Upper lobe of right lung (tissue), 1 donor: ENCODE measurements at regions not wholly inside any gene's neighbourhood (a gene's known extent, or its start where the extent isn't known, plus 50 kb on each side); places are given as distances from the start of the nearest gene placed in this dataset.
A peak's percentile ranks its signal among the peaks of the same experiment; 100 is the strongest.

ENCODE experiments used
- ATAC-seq: fragments of 200-7000 bp; cut with Tn5 transposase; one replicate; pipeline ENCODE4 v1.9.1; 2020; ENCODE audit warnings: mild to moderate bottlenecking, moderate library complexity
- DNase-seq: peaks from one replicate; pipeline ENCODE4 v3.0.0-alpha.2; 2020
- H3K27ac ChIP-seq: fragments of 200-600 bp; one replicate; pipeline ENCODE4 v1.8.0; 2022
- H3K27me3 ChIP-seq: fragments of 200-600 bp; one replicate; pipeline ENCODE4 v1.8.0; 2022; ENCODE audit warnings: mild to moderate bottlenecking
- H3K36me3 ChIP-seq: fragments of 200-600 bp; one replicate; pipeline ENCODE4 v1.8.0; 2022
- H3K4me1 ChIP-seq: fragments of 200-600 bp; one replicate; pipeline ENCODE4 v1.8.0; 2022
- H3K4me3 ChIP-seq: fragments of 200-600 bp; one replicate; pipeline ENCODE4 v1.8.0; 2022; ENCODE audit warnings: mild to moderate bottlenecking
- H3K9me3 ChIP-seq: fragments of 200-600 bp; one replicate; pipeline ENCODE4 v1.8.0; 2022
- CTCF ChIP-seq: fragments of 200-600 bp; IDR thresholded peaks from one replicate; pipeline ENCODE4 v1.8.0; 2022; ENCODE audit warnings: antibody characterized with exemption
- intact Hi-C: fragments of 100-400 bp; cut with DNase I; formaldehyde crosslinking; loops from one replicate; pipeline ENCODE4 v1.11.0; 2022
- donor health status: DM: no; HTN: yes; CAD: no; lungs with severe emphysema.

DNA sequence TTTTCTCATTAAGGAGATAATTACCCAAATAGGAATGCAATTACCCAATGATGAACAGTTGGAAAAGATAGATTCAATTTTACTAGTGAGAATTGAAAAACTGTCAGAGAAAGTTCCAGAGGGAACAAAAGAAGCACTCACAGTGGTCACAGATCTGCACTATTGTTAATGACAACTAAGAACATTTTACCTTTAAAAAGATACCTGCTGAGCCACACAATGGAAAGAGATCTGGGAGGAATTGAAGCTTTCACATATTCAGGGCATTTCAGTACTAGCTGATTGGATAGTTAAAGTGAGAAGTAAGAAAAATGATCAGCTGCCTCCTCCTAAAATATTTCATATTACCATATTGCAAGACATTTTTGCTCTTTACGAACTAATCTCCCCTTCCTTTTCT is 1822.2 kb downstream of the STIM2 start:
- H3K27me3 ChIP-seq = no peaks in the 10 kb centered on the region
- DNase-seq = no peak
- intact Hi-C loops = no loop called here
- no peaks in the 10 kb centered on the region for H3K9me3 ChIP-seq
- no peaks in the 10 kb centered on the region for H3K4me1 ChIP-seq
- no peaks in the 10 kb centered on the region for H3K36me3 ChIP-seq
- ATAC-seq = no peak
- H3K4me3 ChIP-seq = no peak overlapping the region
- no peak overlapping the region for H3K27ac ChIP-seq
- TF ChIP-seq CTCF = no peak

DNA sequence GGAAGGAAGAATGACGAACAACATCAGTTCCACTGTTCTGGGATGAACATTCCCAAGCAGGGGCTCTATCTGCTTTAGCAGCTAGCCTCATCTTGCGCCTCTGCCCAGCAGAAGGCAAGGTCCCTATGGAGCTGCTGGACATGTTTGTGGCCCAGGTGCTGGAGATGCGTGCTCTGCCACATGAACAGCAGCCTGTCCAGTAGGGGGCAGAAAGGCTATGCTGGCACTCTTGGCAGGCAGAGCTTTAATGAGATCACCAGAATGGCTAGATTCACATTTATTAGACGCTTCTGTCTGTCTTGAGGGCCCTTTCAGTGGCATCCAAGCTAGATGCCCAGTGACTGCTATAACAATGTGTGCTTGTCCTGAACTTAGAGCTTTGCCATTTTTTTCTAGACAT is 1826.0 kb downstream of the STIM2 start:
- intact Hi-C loops = no loop called here
- no peak for DNase-seq

DNA sequence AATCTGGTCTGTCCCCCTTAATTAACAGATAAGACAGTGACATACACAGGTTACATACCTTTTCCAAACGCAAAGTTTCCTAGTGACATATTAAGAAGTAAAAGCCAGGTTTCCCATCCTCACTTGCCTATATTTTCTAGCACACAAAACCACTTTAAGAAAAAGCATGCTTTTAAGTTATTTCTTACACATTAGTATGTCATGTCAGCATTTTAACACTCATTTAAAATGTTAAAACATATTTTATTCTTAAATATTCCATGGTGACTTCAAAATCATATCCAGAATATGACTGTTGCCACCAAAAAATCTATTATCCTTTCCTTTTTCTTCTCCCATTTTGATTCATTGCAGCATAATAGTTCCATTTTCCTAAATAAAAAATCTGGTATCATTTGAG is 1830.2 kb downstream of the STIM2 start:
- no peaks in the 10 kb centered on the region for H3K27me3 ChIP-seq
- H3K4me1 ChIP-seq = no peaks in the 10 kb centered on the region
- H3K9me3 ChIP-seq = no peaks in the 10 kb centered on the region
- H3K36me3 ChIP-seq = no peaks in the 10 kb centered on the region
- H3K4me3 ChIP-seq = no peak overlapping the region
- H3K27ac ChIP-seq = no peak overlapping the region
- intact Hi-C loops = no loop called here
- ATAC-seq (no peak), DNase-seq (no peak)
- TF ChIP-seq CTCF = no peak

More for the DNA sequence above, 1826.0 kb downstream of the STIM2 start:
- TF ChIP-seq CTCF = peak; percentile 9
- H3K36me3 ChIP-seq = no peaks in the 10 kb centered on the region
- no peaks in the 10 kb centered on the region for H3K9me3 ChIP-seq
- no peaks in the 10 kb centered on the region for H3K4me1 ChIP-seq
- no peaks in the 10 kb centered on the region for H3K27me3 ChIP-seq
- no peak overlapping the region for H3K27ac ChIP-seq
- ATAC-seq = peak; percentile 35
- H3K4me3 ChIP-seq = no peak overlapping the region

DNA sequence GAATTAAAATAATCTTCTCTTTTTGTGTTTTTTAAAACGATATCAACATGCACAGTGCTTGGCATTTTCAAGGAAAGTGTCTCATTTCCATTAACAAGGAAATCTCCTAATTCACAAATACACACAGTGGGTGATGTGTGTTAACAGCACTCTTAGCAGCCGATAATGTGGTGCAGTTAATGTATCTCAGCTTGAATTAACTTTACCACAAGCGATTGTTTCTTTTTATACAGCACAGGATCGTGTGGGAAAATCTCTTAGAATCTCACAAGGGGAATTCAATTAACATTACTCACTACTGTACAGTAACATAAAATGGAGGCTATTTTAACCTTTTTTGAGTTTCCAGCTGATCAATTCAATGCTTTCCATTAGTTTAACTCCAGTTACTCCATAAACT is 1841.9 kb downstream of the STIM2 start:
- Histone ChIP-seq H3K27me3 (no peaks in the 10 kb centered on the region), H3K4me3 (no peak overlapping the region), H3K36me3 (no peaks in the 10 kb centered on the region), H3K9me3 (no peaks in the 10 kb centered on the region), H3K4me1 (no peaks in the 10 kb centered on the region), H3K27ac (no peak overlapping the region)
- intact Hi-C loops = no loop called here
- TF ChIP-seq CTCF = no peak
- ATAC-seq (no peak), DNase-seq (no peak)

GRCh38 chr4:28709891-28710290 is 1849.2 kb downstream of the STIM2 start:
- no peaks in the 10 kb centered on the region for H3K4me1 ChIP-seq
- DNase-seq (no peak), ATAC-seq (no peak)

More at GRCh38 chr4:28709891-28710290, 1849.2 kb downstream of the STIM2 start:
- no peak for TF ChIP-seq CTCF
- Histone ChIP-seq H3K36me3 (no peaks in the 10 kb centered on the region), H3K27me3 (no peaks in the 10 kb centered on the region), H3K27ac (no peak overlapping the region), H3K4me3 (no peak overlapping the region), H3K9me3 (no peaks in the 10 kb centered on the region)
- intact Hi-C loops = no loop called here
